ENCODE measurements at regions not wholly inside any gene's neighbourhood (a gene's known extent, or its start where the extent isn't known, plus 50 kb on each side); places are given as distances from the start of the nearest gene placed in this dataset.
"Not testable (repeated sequence)": the region's sequence is repeated elsewhere in the genome, so short reads cannot be mapped to it uniquely, and the experiment has no call there.

- in situ Hi-C loops (cut with HindIII; ENCODE audit: low sequenced_read_pairs) = no loop called here
Observed at GRCh38 chr13:39803156-39803555, 147.7 kb downstream of the COG6 start.

- in situ Hi-C loops (cut with HindIII; ENCODE audit: low sequenced_read_pairs) = no loop called here
Observed at GRCh38 chr13:39803851-39804250, 148.4 kb downstream of the COG6 start.

- in situ Hi-C loops (cut with HindIII; ENCODE audit: low sequenced_read_pairs) = no loop called here
Observed at GRCh38 chr13:39804332-39805210, 149.1 kb downstream of the COG6 start.

GRCh38 chr13:39809466-39809865, 154.0 kb downstream of the COG6 start:
- in situ Hi-C loops (cut with HindIII; ENCODE audit: low sequenced_read_pairs) = no loop called here

- in situ Hi-C loops (cut with HindIII; ENCODE audit: low sequenced_read_pairs) = no loop called here
Observed at GRCh38 chr13:39810091-39810877, 154.8 kb downstream of the COG6 start.

- in situ Hi-C loops (cut with HindIII; ENCODE audit: low sequenced_read_pairs) = no loop called here
Observed at GRCh38 chr13:39811051-39811450, 155.6 kb downstream of the COG6 start.

- in situ Hi-C loops (cut with HindIII; ENCODE audit: low sequenced_read_pairs) = no loop called here
Observed at GRCh38 chr13:39811696-39812095, 156.2 kb downstream of the COG6 start.

- in situ Hi-C loops (cut with HindIII; ENCODE audit: low sequenced_read_pairs) = no loop called here
Observed at GRCh38 chr13:39815345-39816111, 160.1 kb downstream of the COG6 start.

- in situ Hi-C loops (cut with HindIII; ENCODE audit: low sequenced_read_pairs) = no loop called here
Observed at GRCh38 chr13:39816936-39817335, 161.5 kb downstream of the COG6 start.

- in situ Hi-C loops (cut with HindIII; ENCODE audit: low sequenced_read_pairs) = no loop called here
Observed at GRCh38 chr13:39818953-39819352, 163.5 kb downstream of the COG6 start.

- in situ Hi-C loops (cut with HindIII; ENCODE audit: low sequenced_read_pairs) = no loop called here
Observed at GRCh38 chr13:39820606-39821005, 165.1 kb downstream of the COG6 start.

- in situ Hi-C loops (cut with HindIII; ENCODE audit: low sequenced_read_pairs) = no loop called here
Observed at GRCh38 chr13:39821977-39822376, 166.5 kb downstream of the COG6 start.

GRCh38 chr13:39822437-39822836, 167.0 kb downstream of the COG6 start:
- in situ Hi-C loops (cut with HindIII; ENCODE audit: low sequenced_read_pairs) = no loop called here

- in situ Hi-C loops (cut with HindIII; ENCODE audit: low sequenced_read_pairs) = no loop called here
Observed at GRCh38 chr13:39823063-39823713, 167.7 kb downstream of the COG6 start.

- in situ Hi-C loops (cut with HindIII; ENCODE audit: low sequenced_read_pairs) = no loop called here
Observed at GRCh38 chr13:39825886-39826285, 170.4 kb downstream of the COG6 start.

- in situ Hi-C loops (cut with HindIII; ENCODE audit: low sequenced_read_pairs) = no loop called here
Observed at GRCh38 chr13:39835253-39835652, 179.8 kb downstream of the COG6 start.

- in situ Hi-C loops (cut with HindIII; ENCODE audit: low sequenced_read_pairs) = no loop called here
Observed at GRCh38 chr13:39836038-39836437, 180.6 kb downstream of the COG6 start.

GRCh38 chr13:39837866-39838265, 182.4 kb downstream of the COG6 start:
- in situ Hi-C loops (cut with HindIII; ENCODE audit: low sequenced_read_pairs) = not testable (repeated sequence)

- in situ Hi-C loops (cut with HindIII; ENCODE audit: low sequenced_read_pairs) = no loop called here
Observed at GRCh38 chr13:39840201-39840600, 184.7 kb downstream of the COG6 start.

GRCh38 chr13:39847336-39847735, 191.9 kb downstream of the COG6 start:
- in situ Hi-C loops (cut with HindIII; ENCODE audit: low sequenced_read_pairs) = no loop called here

GRCh38 chr13:39855236-39855635, 199.8 kb downstream of the COG6 start:
- in situ Hi-C loops (cut with HindIII; ENCODE audit: low sequenced_read_pairs) = no loop called here
